ENCODE measurements at regions not wholly inside any gene's neighbourhood (a gene's known extent, or its start where the extent isn't known, plus 50 kb on each side); places are given as distances from the start of the nearest gene placed in this dataset.

DNA sequence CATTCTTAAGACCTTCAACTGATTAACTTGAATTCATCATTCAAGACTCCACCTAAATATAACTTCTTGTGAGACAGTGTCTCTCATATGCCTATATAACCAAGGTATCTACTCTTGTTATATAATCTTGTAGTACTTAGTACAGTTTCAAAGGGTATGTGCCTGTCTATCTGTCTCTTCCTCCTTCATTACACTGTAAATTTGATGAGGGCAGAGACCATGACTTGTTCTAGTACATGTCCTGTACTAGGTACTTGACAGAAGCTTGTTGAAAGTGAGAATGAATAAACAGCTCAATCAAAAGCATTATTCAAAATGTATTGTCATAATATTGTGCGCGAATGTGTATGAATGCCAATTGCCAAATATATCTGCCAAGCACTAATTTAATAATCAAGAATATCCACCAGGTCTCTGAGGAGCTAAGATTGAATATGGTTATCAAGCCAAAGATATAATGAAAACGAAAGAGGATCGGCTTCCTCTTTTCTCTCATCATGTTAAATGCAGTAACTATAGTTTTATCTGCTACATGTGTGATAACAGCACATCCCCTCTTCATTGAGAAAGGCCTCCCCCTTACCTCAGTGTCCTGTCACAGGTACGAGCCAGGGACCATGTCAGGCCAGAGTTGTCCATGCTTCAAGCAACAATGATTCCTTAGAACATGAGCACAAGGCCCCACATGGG, 117.3 kb downstream of the UCHL5 start:
- no peak for DNase-seq (ENCODE audit: low spot score in 2 of 2)
- Histone ChIP-seq H3K4me1 (peaks cover 4% of the 10 kb centered on the region; the same call in 1 of the 2 replicates), H3K36me3 (replicated peaks) (no peaks in the 10 kb centered on the region), H3K4me3 (no peak overlapping the region), H3K27me3 (ENCODE audit: low read depth) (no peaks in the 10 kb centered on the region), H3K9me3 (no peaks in the 10 kb centered on the region)
- in situ Hi-C loops (cut with MboI; ENCODE audit: low sequenced_read_pairs), result no loop called here

DNA sequence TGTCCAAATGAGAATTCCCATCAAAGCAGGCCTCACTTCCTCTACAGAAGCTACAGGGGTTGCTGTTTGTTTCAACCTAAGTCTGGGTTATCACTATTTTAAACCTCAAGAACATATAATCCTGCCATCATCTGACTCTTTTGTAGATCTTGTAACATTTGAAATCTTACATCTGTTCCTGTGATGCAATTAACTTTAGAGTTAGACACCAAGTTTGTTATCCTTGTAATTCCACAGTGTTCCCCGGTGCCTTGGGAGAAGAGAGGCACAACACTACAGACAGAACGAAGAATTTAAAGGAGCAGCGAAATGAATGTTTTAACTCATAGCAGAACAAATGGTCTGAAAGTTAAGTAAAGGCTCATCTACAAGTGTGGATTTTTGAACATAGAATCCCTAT, 116.1 kb downstream of the UCHL5 start:
- peaks cover 4% of the 10 kb centered on the region; the same call in 1 of the 2 replicates for H3K4me1 ChIP-seq
- H3K36me3 ChIP-seq (replicated peaks), result no peaks in the 10 kb centered on the region
- in situ Hi-C loops (cut with MboI; ENCODE audit: low sequenced_read_pairs), result no loop called here
- no peaks in the 10 kb centered on the region for H3K9me3 ChIP-seq
- no peak overlapping the region for H3K4me3 ChIP-seq
- no peaks in the 10 kb centered on the region for H3K27me3 ChIP-seq (ENCODE audit: low read depth)
- DNase-seq (ENCODE audit: low spot score in 2 of 2), result no peak

DNA sequence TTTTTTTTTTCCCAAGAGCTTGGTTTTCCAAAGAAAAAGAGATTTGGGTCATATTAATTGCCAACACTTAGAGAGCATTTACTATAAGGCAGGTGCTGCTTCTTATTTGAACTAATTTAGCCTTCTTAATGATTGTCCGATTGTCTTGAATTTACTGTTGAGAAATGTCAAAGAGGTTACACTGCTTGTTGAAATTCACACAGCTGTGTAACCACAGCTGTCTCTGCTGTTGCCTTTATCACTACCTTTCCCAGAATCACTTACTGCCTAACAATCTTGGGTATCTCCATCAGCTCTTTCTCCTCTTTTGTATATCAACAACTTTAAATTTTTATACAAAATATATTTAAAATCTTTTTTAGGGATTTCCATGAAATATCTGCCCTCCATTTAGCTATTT, 115.6 kb downstream of the UCHL5 start:
- in situ Hi-C loops (cut with MboI; ENCODE audit: low sequenced_read_pairs), result no loop called here
- Histone ChIP-seq H3K4me1 (peaks cover 4% of the 10 kb centered on the region; the same call in 1 of the 2 replicates), H3K27me3 (ENCODE audit: low read depth) (no peaks in the 10 kb centered on the region), H3K36me3 (replicated peaks) (no peaks in the 10 kb centered on the region), H3K4me3 (no peak overlapping the region), H3K9me3 (no peaks in the 10 kb centered on the region)
- no peak for DNase-seq (ENCODE audit: low spot score in 2 of 2)

DNA sequence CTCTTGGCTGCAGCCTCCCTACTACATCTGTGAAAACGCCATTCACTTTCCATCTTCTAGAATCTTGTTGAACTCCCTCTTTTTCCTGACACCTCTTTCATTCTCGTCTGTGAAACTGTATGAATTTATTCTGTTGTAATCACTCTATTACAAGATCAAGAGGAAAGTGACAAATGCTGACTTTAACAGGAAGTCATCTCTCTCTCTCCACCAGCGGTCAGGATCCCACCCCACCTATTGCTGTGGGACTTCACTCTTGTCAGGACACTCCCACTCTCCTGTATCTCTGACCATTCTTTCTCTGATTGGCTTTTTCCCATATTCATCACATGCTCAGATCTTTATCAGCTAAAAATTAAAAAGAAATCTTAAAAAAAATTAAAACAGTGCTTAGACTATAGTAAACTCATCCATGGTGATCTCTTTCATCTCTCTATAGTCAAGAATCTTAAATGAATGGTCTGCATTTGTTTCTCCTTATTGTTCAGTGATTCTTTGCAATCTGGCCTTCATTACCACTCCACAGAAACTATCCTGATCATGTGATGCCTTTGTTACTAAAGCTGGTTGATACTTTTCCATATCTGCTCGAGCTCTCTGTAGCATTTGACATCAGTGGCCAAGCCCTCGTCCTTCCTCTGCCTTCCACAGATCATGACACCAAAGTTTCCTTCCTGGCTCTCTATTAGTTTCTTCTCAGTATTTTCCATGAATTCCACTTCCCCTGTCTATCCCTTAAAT, 113.6 kb downstream of the UCHL5 start:
- Histone ChIP-seq H3K4me1 (no peaks in the 10 kb centered on the region), H3K36me3 (replicated peaks) (no peaks in the 10 kb centered on the region), H3K9me3 (no peaks in the 10 kb centered on the region), H3K4me3 (no peak overlapping the region), H3K27me3 (ENCODE audit: low read depth) (no peaks in the 10 kb centered on the region)
- in situ Hi-C loops (cut with MboI; ENCODE audit: low sequenced_read_pairs), result no loop called here
- no peak for DNase-seq (ENCODE audit: low spot score in 2 of 2)

DNA sequence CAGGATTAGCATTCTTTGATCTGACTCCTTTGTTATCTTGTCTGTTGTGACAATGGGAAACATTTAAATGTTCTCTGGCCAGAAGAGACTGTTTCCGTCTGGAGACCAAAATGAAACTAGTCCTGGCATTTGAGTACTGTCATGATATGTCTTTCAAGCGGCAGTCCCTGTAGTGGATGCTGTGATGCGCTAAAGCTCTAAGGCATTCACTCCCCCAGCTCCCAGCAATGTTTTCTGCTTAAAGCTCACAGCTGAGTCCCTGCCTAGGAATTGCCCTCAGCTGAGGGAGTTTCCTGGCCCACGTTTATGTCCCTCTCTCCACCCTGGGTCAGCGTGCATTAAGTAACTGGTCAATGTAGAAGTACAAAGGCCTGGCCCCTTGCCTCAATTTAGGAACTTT, 109.4 kb downstream of the UCHL5 start:
- no peaks in the 10 kb centered on the region for H3K4me1 ChIP-seq
- H3K4me3 ChIP-seq, result no peak overlapping the region
- H3K9me3 ChIP-seq, result no peaks in the 10 kb centered on the region
- in situ Hi-C loops (cut with MboI; ENCODE audit: low sequenced_read_pairs), result no loop called here
- no peaks in the 10 kb centered on the region; the same call in 1 of the 2 replicates for H3K27me3 ChIP-seq (ENCODE audit: low read depth)
- no peak for DNase-seq (ENCODE audit: low spot score in 2 of 2)
- no peaks in the 10 kb centered on the region for H3K36me3 ChIP-seq (replicated peaks)

DNA sequence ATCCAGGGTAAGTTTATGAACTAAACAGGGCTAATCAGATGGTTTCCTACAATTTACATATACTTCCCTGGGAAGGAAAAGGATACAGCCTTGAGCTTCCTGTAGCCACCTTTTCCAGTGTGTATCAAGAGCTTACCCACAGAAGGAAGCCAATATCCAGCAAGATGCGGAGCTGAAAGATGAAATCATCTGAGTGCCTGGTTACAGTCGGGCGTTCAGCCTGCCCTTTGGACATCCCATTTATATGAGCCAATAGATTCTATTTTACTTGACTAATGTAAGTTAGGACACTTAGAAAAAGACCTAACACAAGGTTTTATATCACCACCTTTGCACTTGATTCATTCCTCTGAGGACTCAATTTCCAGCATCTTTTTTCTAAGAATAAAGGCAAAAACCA, 108.2 kb downstream of the UCHL5 start:
- no peaks in the 10 kb centered on the region for H3K9me3 ChIP-seq
- in situ Hi-C loops (cut with MboI; ENCODE audit: low sequenced_read_pairs), result no loop called here
- H3K27me3 ChIP-seq (ENCODE audit: low read depth), result no peaks in the 10 kb centered on the region; the same call in 1 of the 2 replicates
- DNase-seq (ENCODE audit: low spot score in 2 of 2), result no peak
- H3K36me3 ChIP-seq (replicated peaks), result no peaks in the 10 kb centered on the region
- no peaks in the 10 kb centered on the region for H3K4me1 ChIP-seq
- H3K4me3 ChIP-seq, result no peak overlapping the region

DNA sequence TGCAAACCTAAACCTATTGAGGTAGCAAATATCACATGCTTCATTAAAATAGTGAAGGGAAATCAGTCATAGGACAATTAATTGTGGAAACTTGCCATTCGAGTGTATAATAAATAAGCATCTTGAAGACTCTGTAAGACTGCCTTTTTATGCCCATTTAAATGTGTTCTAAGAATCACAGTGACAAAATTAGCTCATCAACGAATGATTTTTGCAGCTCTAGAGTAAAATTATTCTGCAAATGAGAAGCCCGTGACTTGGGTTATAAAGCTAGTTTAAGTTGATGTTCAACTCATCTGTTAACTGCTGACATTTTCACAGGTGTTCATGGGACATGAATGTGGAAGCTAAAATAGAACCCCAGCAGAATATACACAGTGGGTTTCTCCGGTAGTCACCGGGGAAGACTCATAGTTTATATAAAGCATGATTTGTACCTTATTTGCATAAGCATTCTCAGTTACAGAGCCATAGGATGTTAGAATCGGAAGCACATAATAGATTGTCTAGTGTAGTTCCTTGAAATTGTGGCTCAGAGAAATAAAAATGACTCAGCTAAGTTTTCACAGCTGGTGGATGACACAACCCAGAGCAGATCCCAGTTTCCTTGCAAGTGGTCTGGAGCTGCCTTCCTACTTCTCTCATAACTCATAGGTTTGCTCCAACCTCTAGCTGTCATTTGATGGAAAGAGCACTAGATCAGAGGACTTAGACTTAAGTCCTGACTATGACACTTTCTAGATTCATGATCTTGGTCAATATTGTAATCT, 107.3 kb downstream of the UCHL5 start:
- H3K36me3 ChIP-seq (replicated peaks), result no peaks in the 10 kb centered on the region
- no peak for DNase-seq (ENCODE audit: low spot score in 2 of 2)
- no peaks in the 10 kb centered on the region for H3K9me3 ChIP-seq
- in situ Hi-C loops (cut with MboI; ENCODE audit: low sequenced_read_pairs), result no loop called here
- H3K4me1 ChIP-seq, result no peaks in the 10 kb centered on the region
- no peak overlapping the region for H3K4me3 ChIP-seq
- no peaks in the 10 kb centered on the region; the same call in 1 of the 2 replicates for H3K27me3 ChIP-seq (ENCODE audit: low read depth)

DNA sequence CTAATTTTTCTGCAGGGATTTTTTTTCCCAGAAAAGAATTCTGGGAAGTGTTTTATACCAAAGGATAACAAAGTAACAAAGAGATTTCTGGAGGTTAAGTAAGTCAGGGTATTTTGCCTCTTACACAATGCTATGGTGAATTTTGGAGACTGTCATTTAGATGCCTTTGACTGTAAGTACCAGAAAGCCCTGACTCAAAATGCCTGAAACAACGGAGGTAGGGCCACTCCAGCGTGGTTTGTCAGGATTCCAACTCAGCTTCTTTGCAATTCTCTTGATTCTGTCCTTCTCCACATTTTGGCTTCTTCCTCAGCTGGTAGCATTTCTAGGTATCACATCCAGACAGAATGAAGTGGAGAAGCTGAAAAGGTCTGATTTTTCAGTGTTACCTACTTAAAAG, 106.5 kb downstream of the UCHL5 start:
- Histone ChIP-seq H3K27me3 (ENCODE audit: low read depth) (no peaks in the 10 kb centered on the region; the same call in 1 of the 2 replicates), H3K9me3 (no peaks in the 10 kb centered on the region), H3K36me3 (replicated peaks) (no peaks in the 10 kb centered on the region), H3K4me3 (no peak overlapping the region), H3K4me1 (no peaks in the 10 kb centered on the region)
- no peak for DNase-seq (ENCODE audit: low spot score in 2 of 2)
- in situ Hi-C loops (cut with MboI; ENCODE audit: low sequenced_read_pairs), result no loop called here

DNA sequence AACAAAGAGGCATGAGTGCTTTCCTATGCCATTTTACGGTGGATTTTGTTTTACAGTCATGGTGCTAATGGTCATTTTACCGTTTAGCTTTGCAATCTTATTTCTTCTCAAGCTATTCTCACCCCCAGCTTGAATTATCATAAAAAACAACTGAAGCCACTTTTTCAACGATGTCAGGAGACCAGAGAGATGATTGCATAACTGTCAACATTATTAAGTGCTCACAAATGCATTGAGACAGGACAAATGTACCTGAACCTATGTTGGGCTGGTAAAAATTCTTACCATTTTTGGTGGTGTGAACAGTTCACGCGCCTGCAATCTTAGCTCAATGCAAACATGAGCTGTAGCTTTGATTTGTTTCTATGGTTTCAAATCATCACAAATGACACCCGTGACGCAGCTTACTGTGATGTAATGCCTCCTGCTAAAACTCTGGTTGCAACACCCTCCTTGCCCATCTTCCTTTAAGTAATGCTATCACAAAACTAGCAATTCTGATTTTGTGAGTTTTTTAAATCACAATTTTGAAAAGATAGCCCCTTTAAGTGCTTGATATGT, 104.4 kb downstream of the UCHL5 start:
- DNase-seq (ENCODE audit: low spot score in 2 of 2), result no peak
- in situ Hi-C loops (cut with MboI; ENCODE audit: low sequenced_read_pairs), result no loop called here

DNA sequence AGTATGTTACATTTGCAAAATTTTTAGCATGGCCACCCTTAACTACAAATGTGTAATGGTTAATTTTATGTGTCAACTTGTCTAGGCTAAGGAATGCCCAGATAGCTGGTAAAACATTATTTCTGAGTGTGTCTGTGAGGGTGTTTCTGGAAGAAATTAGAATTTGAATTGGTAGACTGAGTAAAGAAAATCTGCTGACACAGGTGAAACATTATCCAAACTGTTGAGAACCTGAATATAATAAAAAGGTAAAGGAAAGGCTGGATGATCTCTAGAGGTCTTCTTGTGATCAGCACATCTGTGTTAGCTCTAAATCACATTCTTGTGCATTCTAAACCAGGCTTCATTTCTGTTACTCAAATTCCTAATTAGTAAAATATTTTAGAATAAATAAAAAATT, 100.8 kb downstream of the UCHL5 start:
- in situ Hi-C loops (cut with MboI; ENCODE audit: low sequenced_read_pairs), result no loop called here
- Histone ChIP-seq H3K27me3 (ENCODE audit: low read depth) (no peaks in the 10 kb centered on the region), H3K4me3 (no peak overlapping the region), H3K36me3 (replicated peaks) (no peaks in the 10 kb centered on the region), H3K4me1 (no peaks in the 10 kb centered on the region), H3K9me3 (no peaks in the 10 kb centered on the region)
- DNase-seq (ENCODE audit: low spot score in 2 of 2), result no peak

More for the DNA sequence above, 104.4 kb downstream of the UCHL5 start:
- no peaks in the 10 kb centered on the region for H3K36me3 ChIP-seq (replicated peaks)
- H3K4me3 ChIP-seq, result no peak overlapping the region
- no peaks in the 10 kb centered on the region; the same call in 1 of the 2 replicates for H3K27me3 ChIP-seq (ENCODE audit: low read depth)
- H3K4me1 ChIP-seq, result no peaks in the 10 kb centered on the region
- H3K9me3 ChIP-seq, result no peaks in the 10 kb centered on the region

DNA sequence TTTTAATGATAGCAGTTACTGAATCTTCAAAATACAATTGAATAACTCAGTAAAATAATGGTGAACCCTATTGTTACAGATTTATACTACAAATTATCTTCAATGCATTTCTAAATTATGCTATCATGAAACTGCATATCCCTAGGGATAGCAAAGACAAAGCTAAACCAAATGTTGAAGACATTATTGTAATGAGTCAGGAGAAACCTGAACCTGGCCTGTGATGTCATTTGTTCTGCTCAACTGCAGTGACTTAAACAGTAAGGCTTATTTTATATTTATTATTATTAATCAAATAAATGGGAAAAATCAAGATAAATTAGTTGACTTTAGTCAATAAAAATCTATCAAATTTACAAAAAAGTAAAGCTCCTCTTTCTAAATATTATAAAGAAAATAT, 100.3 kb downstream of the UCHL5 start:
- in situ Hi-C loops (cut with MboI; ENCODE audit: low sequenced_read_pairs), result no loop called here

DNA sequence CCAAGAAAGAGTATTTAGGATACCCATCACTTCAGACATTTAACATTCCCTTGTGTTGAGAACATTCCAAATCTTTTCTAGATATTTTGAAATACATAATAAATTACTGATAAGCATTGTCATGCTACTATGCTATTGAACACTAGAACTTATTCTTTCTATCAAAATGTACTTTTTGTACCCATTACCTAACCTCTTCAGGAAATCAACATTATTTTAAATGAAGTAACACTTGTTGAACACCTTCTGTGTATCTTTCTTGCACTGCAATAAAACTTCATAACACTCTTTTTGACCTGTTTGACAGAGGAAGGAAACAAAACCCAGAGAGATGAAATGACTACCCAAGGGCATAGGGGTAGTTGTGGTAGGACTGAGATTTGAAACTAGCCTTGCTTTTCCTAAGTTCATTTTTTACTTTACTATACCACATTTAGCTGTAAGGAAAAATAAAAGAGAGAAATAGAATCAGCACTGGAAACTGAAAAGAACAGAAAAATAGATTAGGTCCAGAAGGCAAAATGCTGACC, 99.4 kb downstream of the UCHL5 start:
- no peaks in the 10 kb centered on the region for H3K36me3 ChIP-seq (replicated peaks)
- no peaks in the 10 kb centered on the region for H3K9me3 ChIP-seq
- in situ Hi-C loops (cut with MboI; ENCODE audit: low sequenced_read_pairs), result no loop called here
- no peaks in the 10 kb centered on the region for H3K27me3 ChIP-seq (ENCODE audit: low read depth)
- no peaks in the 10 kb centered on the region for H3K4me1 ChIP-seq
- DNase-seq (ENCODE audit: low spot score in 2 of 2), result no peak
- H3K4me3 ChIP-seq, result no peak overlapping the region

More for the DNA sequence above, 100.3 kb downstream of the UCHL5 start:
- H3K4me1 ChIP-seq, result no peaks in the 10 kb centered on the region
- DNase-seq (ENCODE audit: low spot score in 2 of 2), result no peak
- no peaks in the 10 kb centered on the region for H3K27me3 ChIP-seq (ENCODE audit: low read depth)
- H3K9me3 ChIP-seq, result no peaks in the 10 kb centered on the region
- no peak overlapping the region for H3K4me3 ChIP-seq
- H3K36me3 ChIP-seq (replicated peaks), result no peaks in the 10 kb centered on the region
